Adrenal gland (tissue), 9 donors: ENCODE measurements at regions not wholly inside any gene's neighbourhood (a gene's known extent, or its start where the extent isn't known, plus 50 kb on each side); places are given as distances from the start of the nearest gene placed in this dataset.

Experiments
- DNase-seq, 7 donors: peaks; one replicate each; pipeline ENCODE4 v3.0.0-alpha.2; 2019 to 2020
- H3K27ac ChIP-seq, 5 donors: fragments of 200-600 bp; sonication (generic) in 4 of 5; 1 replicate in 3 of 5; 2 replicates in 2 of 5; pipeline versions ENCODE4 v1.5.1 to v1.8.0; 2016 to 2020; ENCODE audit warnings: mild to moderate bottlenecking in 1 of 5
- H3K27me3 ChIP-seq: fragments of 200-600 bp; 2 replicates; pipeline ENCODE4 v1.8.0; 2021
- H3K36me3 ChIP-seq, 2 donors: fragments of 200-600 bp; replicated peaks in 1 of 2; 1 replicate in 1 of 2; 2 replicates in 1 of 2; pipeline versions ENCODE4 v1.5.1 to v1.8.0; 2018 to 2022
- H3K4me1 ChIP-seq, 2 donors: fragments of 200-600 bp; replicated peaks in 1 of 2; 1 replicate in 1 of 2; 2 replicates in 1 of 2; pipeline versions ENCODE4 v1.5.1 to v1.8.0; 2018 to 2021
- H3K4me3 ChIP-seq, 4 donors: fragments of 200-600 bp; sonication (generic) in 3 of 4; one replicate each; pipeline ENCODE4 v1.5.1; 2016 to 2018
- H3K9me3 ChIP-seq, 3 donors: fragments of 200-600 bp; sonication (generic) in 1 of 3; replicated peaks in 1 of 3; 1 replicate in 2 of 3; 2 replicates in 1 of 3; pipeline versions ENCODE4 v1.5.1 to v1.8.0; 2016 to 2021
- CTCF ChIP-seq, 6 experiments: fragments of 450-650 bp in 4 of 6; fragments of 200-600 bp in 2 of 6; sonication (generic) in 1 of 6; IDR thresholded peaks; 1 replicate in 5 of 6; 2 replicates in 1 of 6; pipeline versions ENCODE4 v1.5.1 to v1.8.0; 2016 to 2021; ENCODE audit warnings: antibody characterized with exemption in 6 of 6, mild to moderate bottlenecking in 2 of 6, moderate library complexity in 1 of 6
- POLR2A ChIP-seq, 2 donors: fragments of 450-650 bp; IDR thresholded peaks; one replicate each; pipeline ENCODE4 v1.6.1; 2017; ENCODE audit warnings: antibody characterized with exemption in 2 of 2, mild to moderate bottlenecking in 2 of 2, moderate library complexity in 1 of 2
- WGBS, 4 donors: extraction: QIAGEN DNeasy Blood & Tissue Kit in 2 of 4; methylation state at CpG; one replicate each; pipeline versions ENCODE4 v1.1.5 to v1.1.7; 2013 to 2017; 5-methylcytosine and 5-hydroxymethylcytosine counted together
- intact Hi-C, 2 donors: fragments of 100-400 bp; cut with DNase I; formaldehyde crosslinking; loops; one replicate each; pipeline versions ENCODE4 v1.14.1 to v1.15.0; 2022 to 2023
- donor health status: healthy with polysubstance abuse.
- donor health status: Bipolar disorder and iron deficiency.
- donor health status: DM: yes; HTN: yes; CAD: no.
- donor health status: DM: no; HTN: no; CAD: no.
- donor health status: DM: no; HTN: no; CAD: no.

DNA sequence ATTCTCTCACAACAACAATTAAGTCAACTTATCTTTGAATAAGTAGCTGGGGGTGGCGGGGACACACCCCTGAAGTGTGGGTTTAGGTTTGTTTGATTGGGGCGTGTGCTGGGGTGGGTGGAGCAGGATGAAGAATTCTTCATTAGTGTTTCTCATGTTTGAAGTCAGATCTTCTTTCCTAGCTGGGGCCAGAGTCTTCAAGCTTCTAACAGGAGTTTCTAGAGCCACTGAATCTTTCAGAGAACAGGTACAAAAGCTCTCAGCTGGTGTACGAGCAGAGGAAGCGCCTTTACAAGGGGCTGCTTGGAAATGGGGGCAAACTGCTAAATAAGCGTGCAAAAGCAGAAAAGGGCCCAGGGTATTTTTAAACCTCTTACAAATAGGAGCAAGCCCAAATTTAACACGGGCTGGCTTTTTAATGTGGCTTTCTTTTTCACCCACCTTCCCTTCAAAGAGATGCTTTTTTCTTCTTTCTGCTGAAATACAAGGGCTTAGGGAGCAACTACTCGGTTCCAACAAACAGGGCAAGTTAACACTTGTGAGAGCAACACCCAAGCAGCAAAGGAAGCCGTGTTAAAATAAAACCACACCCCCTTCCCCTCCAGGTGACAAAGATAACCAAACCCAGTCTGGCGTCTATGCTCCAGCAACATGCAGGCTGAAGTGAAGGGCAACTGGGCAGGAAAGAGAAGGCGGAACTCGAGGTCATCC lies 86.9 kb upstream of the RASGRP1 start:
- no peaks in the 10 kb centered on the region for H3K9me3 ChIP-seq
- intact Hi-C loops, result no loop called here
- TF ChIP-seq CTCF (IDR thresholded peaks at IDR 0.05), result no peak
- no peak overlapping the region for H3K27ac ChIP-seq
- no peaks in the 10 kb centered on the region for H3K4me1 ChIP-seq
- WGBS, 4 donors, result 55 to 65% (median 58%) methylated on average over 11 of the region's 11 CpGs
- DNase-seq, result no peak
- H3K36me3 ChIP-seq, result no peaks in the 10 kb centered on the region
- H3K4me3 ChIP-seq, result no peak overlapping the region
- H3K27me3 ChIP-seq, result peaks cover 5% of the 10 kb centered on the region

DNA sequence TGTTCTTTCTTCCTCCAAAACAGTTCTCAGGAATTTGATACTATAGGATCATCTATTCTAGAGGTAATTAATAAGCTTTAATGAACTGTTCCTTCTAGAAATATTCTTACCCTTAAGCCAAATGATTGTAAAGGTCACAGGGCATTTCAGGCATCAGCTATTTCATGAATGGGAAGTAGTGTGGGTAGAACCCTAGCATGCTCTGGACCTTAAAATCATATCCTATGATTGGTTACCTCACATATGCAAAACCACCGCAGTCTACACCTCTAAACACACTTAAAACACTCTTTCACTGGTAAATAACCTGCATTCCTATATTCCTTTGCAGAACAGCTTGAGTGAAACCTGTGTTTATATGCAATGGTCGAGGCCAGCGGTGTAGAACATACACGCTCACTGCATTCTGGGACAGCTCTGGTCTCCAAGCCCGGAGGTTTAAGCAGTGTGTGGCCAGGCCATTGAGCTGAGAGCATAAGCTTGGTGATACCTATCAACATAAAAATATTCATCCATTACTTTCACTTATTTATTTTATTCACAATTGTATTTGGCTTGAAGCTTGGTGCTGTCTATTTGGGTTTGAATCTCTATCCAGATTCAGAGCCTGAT lies 87.7 kb upstream of the RASGRP1 start:
- Histone ChIP-seq H3K36me3 (no peaks in the 10 kb centered on the region), H3K27ac (no peak overlapping the region), H3K4me1 (no peaks in the 10 kb centered on the region), H3K9me3 (no peaks in the 10 kb centered on the region), H3K27me3 (peaks cover 5% of the 10 kb centered on the region), H3K4me3 (no peak overlapping the region)
- WGBS, 4 donors, result 84 to 94% (median 87%) methylated on average over 5 of the region's 5 CpGs
- DNase-seq, result no peak
- intact Hi-C loops, result no loop called here
- TF ChIP-seq CTCF (IDR thresholded peaks at IDR 0.05), result no peak
- no peak for TF ChIP-seq POLR2A (IDR thresholded peaks at IDR 0.05)

DNA sequence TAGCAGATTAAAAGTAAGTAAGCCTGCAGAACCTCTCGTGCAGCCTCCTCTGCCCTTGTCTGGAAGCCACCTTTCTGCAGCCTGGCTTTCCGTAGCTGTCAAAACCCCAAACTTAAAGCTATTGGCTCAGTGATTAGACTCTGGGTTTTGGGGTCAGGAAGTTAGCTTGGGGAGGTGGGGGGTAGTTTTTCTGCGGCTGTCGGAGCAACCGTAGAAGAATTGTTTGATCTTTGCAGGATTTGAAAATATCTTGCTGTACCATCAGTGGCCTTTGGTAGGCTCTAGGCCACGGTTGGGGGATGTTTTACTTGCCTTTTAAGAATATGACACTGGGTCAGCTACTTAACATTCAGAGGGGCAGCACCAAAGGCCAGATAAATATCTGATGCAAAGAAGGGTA lies 88.4 kb upstream of the RASGRP1 start:
- no peak for DNase-seq
- no peak for TF ChIP-seq POLR2A (IDR thresholded peaks at IDR 0.05)
- TF ChIP-seq CTCF (IDR thresholded peaks at IDR 0.05), result no peak
- Histone ChIP-seq H3K9me3 (no peaks in the 10 kb centered on the region), H3K27me3 (peaks cover 5% of the 10 kb centered on the region), H3K4me1 (no peaks in the 10 kb centered on the region), H3K4me3 (no peak overlapping the region), H3K27ac (no peak overlapping the region), H3K36me3 (no peaks in the 10 kb centered on the region)
- intact Hi-C loops, result no loop called here
- WGBS, 4 donors, result 64 to 72% (median 69%) methylated on average over 6 of the region's 6 CpGs

DNA sequence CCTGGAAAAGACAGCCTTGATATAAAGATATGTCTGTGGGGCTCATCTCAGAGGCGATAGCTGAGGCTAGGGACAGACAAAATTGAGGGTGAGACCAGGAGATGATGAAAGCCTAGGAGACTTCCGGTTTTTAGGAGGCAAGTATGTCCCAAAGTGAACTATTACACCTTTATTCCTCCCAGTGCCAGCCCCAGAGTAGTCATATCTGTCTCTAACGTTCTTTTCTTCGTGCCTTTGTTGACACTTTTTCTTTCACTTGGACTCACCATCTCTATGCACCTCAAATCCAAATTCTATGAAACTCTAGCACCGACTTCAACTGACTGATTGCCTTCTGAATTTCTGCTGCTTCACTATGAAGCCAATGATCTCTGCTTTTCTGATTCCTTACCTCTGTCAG lies 93.8 kb upstream of the RASGRP1 start:
- DNase-seq, result no peak
- Histone ChIP-seq H3K4me1 (no peaks in the 10 kb centered on the region), H3K27ac (no peak overlapping the region), H3K4me3 (no peak overlapping the region), H3K36me3 (no peaks in the 10 kb centered on the region), H3K9me3 (no peaks in the 10 kb centered on the region), H3K27me3 (peaks cover 5% of the 10 kb centered on the region)
- no peak for TF ChIP-seq POLR2A (IDR thresholded peaks at IDR 0.05)
- TF ChIP-seq CTCF (IDR thresholded peaks at IDR 0.05), result no peak
- intact Hi-C loops, result no loop called here
- WGBS, 4 donors, result 81 to 88% (median 82%) methylated on average over 5 of the region's 5 CpGs
